Spleen (tissue), 11 donors: ENCODE measurements at regions not wholly inside any gene's neighbourhood (a gene's known extent, or its start where the extent isn't known, plus 50 kb on each side); places are given as distances from the start of the nearest gene placed in this dataset.

Experiments used
- DNase-seq: peaks from one replicate; pipeline ENCODE4 v3.0.0-alpha.2; 2020
- H3K27ac ChIP-seq, 8 donors: fragments of 200-600 bp; sonication (generic) in 7 of 8; 1 replicate in 4 of 8; 2 replicates in 4 of 8; pipeline versions ENCODE4 v1.5.0 to v1.8.0; 2016 to 2021; ENCODE audit warnings: inconsistent platforms in 4 of 8, mild to moderate bottlenecking in 4 of 8, moderate library complexity in 1 of 8
- H3K27me3 ChIP-seq, 7 donors: fragments of 200-600 bp; sonication (generic) in 6 of 7; replicated peaks in 1 of 7; 1 replicate in 4 of 7; 2 replicates in 3 of 7; pipeline versions ENCODE4 v1.5.0 to v1.8.0; 2016 to 2021; ENCODE audit warnings: inconsistent platforms in 3 of 7, mild to moderate bottlenecking in 1 of 7
- H3K36me3 ChIP-seq, 6 donors: fragments of 200-600 bp; sonication (generic) in 5 of 6; 1 replicate in 4 of 6; 2 replicates in 2 of 6; pipeline versions ENCODE4 v1.5.0 to v1.8.0; 2016 to 2021; ENCODE audit warnings: inconsistent platforms in 2 of 6
- H3K4me1 ChIP-seq, 6 donors: fragments of 200-600 bp; sonication (generic) in 5 of 6; 1 replicate in 3 of 6; 2 replicates in 3 of 6; pipeline versions ENCODE4 v1.5.0 to v1.8.0; 2016 to 2021; ENCODE audit warnings: inconsistent platforms in 3 of 6
- H3K4me3 ChIP-seq, 8 donors: fragments of 200-600 bp; sonication (generic) in 7 of 8; 1 replicate in 4 of 8; 2 replicates in 4 of 8; pipeline versions ENCODE4 v1.5.0 to v1.8.0; 2016 to 2021; ENCODE audit warnings: inconsistent platforms in 4 of 8, mild to moderate bottlenecking in 4 of 8, moderate library complexity in 2 of 8
- H3K9me3 ChIP-seq, 8 donors: fragments of 200-600 bp; sonication (generic) in 7 of 8; 1 replicate in 4 of 8; 2 replicates in 4 of 8; pipeline versions ENCODE4 v1.5.0 to v1.8.0; 2016 to 2021; ENCODE audit warnings: inconsistent platforms in 4 of 8
- CTCF ChIP-seq, 11 experiments: fragments of 200-600 bp in 7 of 11; fragments of 450-650 bp in 4 of 11; sonication (generic) in 4 of 11; IDR thresholded peaks in 8 of 11; conservative IDR thresholded peaks in 3 of 11; 1 replicate in 7 of 11; 2 replicates in 4 of 11; pipeline versions ENCODE4 v1.4.0 to v1.8.0; 2016 to 2021; ENCODE audit warnings: antibody characterized with exemption in 11 of 11, inconsistent platforms in 4 of 11, mild to moderate bottlenecking in 1 of 11
- POLR2A ChIP-seq, 3 donors: fragments of 450-650 bp; IDR thresholded peaks; one replicate each; pipeline ENCODE4 v1.5.1; 2017; ENCODE audit warnings: antibody characterized with exemption in 3 of 3, mild to moderate bottlenecking in 1 of 3
- POLR2AphosphoS5 ChIP-seq, 3 donors: sonication (generic); formaldehyde crosslinking; IDR thresholded peaks; one replicate each; pipeline ENCODE4 v1.5.1; 2017; ENCODE audit warnings: antibody characterized with exemption in 3 of 3
- WGBS, 5 donors: extraction: QIAGEN DNeasy Blood & Tissue Kit in 3 of 5; methylation state at CpG; one replicate each; pipeline versions ENCODE4 v1.1.5 to v1.1.7; 2013 to 2018; 5-methylcytosine and 5-hydroxymethylcytosine counted together
- intact Hi-C: fragments of 100-400 bp; cut with DNase I; formaldehyde crosslinking; loops from one replicate; pipeline ENCODE4 v1.15.0; 2023; ENCODE audit warnings: low total_unique reads
- donor health status: healthy with polysubstance abuse.
- donor health status: DM: no; HTN: no; CAD: no; lungs with moderate emphysema.
- donor health status: DM: no; HTN: no; CAD: no.
- donor health status: Bipolar disorder and iron deficiency.
- donor health status: healthy.
- donor health status: DM: no; HTN: no; CAD: no.
- donor health status: DM: yes; HTN: yes; CAD: no.

GRCh38 chr3:95508124-95508523 is 1306.3 kb upstream of the EPHA6 start:
- 74 to 92% (median 84%) methylated on average over 2 of the region's 2 CpGs for WGBS, 5 donors
- H3K9me3 ChIP-seq = peaks cover 0 to 8% (median 0%) of the 10 kb centered on the region in 8 donors
- no peak for DNase-seq
- H3K4me1 ChIP-seq = no peaks in the 10 kb centered on the region
- intact Hi-C loops = no loop called here
- no peak for TF ChIP-seq POLR2A (IDR thresholded peaks at IDR 0.05)
- no peak for TF ChIP-seq POLR2AphosphoS5 (IDR thresholded peaks at IDR 0.05)
- no peak overlapping the region for H3K4me3 ChIP-seq
- no peaks in the 10 kb centered on the region for H3K27me3 ChIP-seq
- H3K36me3 ChIP-seq = no peaks in the 10 kb centered on the region
- no peak overlapping the region for H3K27ac ChIP-seq

GRCh38 chr3:95511828-95512227 is 1302.6 kb upstream of the EPHA6 start:
- no peak for TF ChIP-seq CTCF (IDR thresholded peaks at IDR 0.05 in 8 of 11, conservative IDR thresholded peaks at IDR 0.05 in 3 of 11)
- TF ChIP-seq POLR2AphosphoS5 (IDR thresholded peaks at IDR 0.05) = no peak
- TF ChIP-seq POLR2A (IDR thresholded peaks at IDR 0.05) = no peak
- H3K4me3 ChIP-seq = no peak overlapping the region
- H3K9me3 ChIP-seq = peaks cover 0 to 8% (median 0%) of the 10 kb centered on the region in 8 donors
- H3K4me1 ChIP-seq = no peaks in the 10 kb centered on the region
- no peaks in the 10 kb centered on the region for H3K27me3 ChIP-seq
- DNase-seq = no peak
- WGBS, 5 donors = 35 to 100% (median 79%) methylated on average over 1 of the region's 1 CpG
- H3K36me3 ChIP-seq = no peaks in the 10 kb centered on the region
- intact Hi-C loops = no loop called here
- H3K27ac ChIP-seq = no peak overlapping the region

- Histone ChIP-seq H3K4me1 (no peaks in the 10 kb centered on the region), H3K27ac (no peak overlapping the region), H3K4me3 (no peak overlapping the region), H3K9me3 (peaks cover 0 to 8% (median 0%) of the 10 kb centered on the region in 8 donors), H3K27me3 (no peaks in the 10 kb centered on the region), H3K36me3 (no peaks in the 10 kb centered on the region)
- intact Hi-C loops = no loop called here
- 74 to 85% (median 78%) methylated on average over 2 of the region's 2 CpGs for WGBS, 5 donors
- no peak for DNase-seq
- no peak for TF ChIP-seq POLR2AphosphoS5 (IDR thresholded peaks at IDR 0.05)
- TF ChIP-seq POLR2A (IDR thresholded peaks at IDR 0.05) = no peak
- no peak for TF ChIP-seq CTCF (IDR thresholded peaks at IDR 0.05 in 8 of 11, conservative IDR thresholded peaks at IDR 0.05 in 3 of 11)
Observed at GRCh38 chr3:95514260-95514659, 1300.1 kb upstream of the EPHA6 start.

GRCh38 chr3:95521396-95521795 is 1293.0 kb upstream of the EPHA6 start:
- Histone ChIP-seq H3K9me3 (no peaks in the 10 kb centered on the region), H3K27me3 (no peaks in the 10 kb centered on the region), H3K36me3 (no peaks in the 10 kb centered on the region), H3K4me3 (no peak overlapping the region), H3K4me1 (no peaks in the 10 kb centered on the region), H3K27ac (no peak overlapping the region)
- 84 to 89% (median 88%) methylated on average over 2 of the region's 2 CpGs for WGBS, 5 donors
- TF ChIP-seq CTCF (IDR thresholded peaks at IDR 0.05 in 8 of 11, conservative IDR thresholded peaks at IDR 0.05 in 3 of 11) (no peak), POLR2A (IDR thresholded peaks at IDR 0.05) (no peak), POLR2AphosphoS5 (IDR thresholded peaks at IDR 0.05) (no peak)
- DNase-seq = no peak
- intact Hi-C loops = no loop called here

- Histone ChIP-seq H3K27me3 (no peaks in the 10 kb centered on the region), H3K36me3 (no peaks in the 10 kb centered on the region)
Observed at GRCh38 chr3:95522449-95522848, 1291.9 kb upstream of the EPHA6 start.

More at GRCh38 chr3:95522449-95522848, 1291.9 kb upstream of the EPHA6 start:
- H3K4me3 ChIP-seq = no peak overlapping the region
- H3K27ac ChIP-seq = no peak overlapping the region
- TF ChIP-seq POLR2AphosphoS5 (IDR thresholded peaks at IDR 0.05) (no peak), POLR2A (IDR thresholded peaks at IDR 0.05) (no peak), CTCF (IDR thresholded peaks at IDR 0.05 in 8 of 11, conservative IDR thresholded peaks at IDR 0.05 in 3 of 11) (no peak)
- H3K9me3 ChIP-seq = no peaks in the 10 kb centered on the region
- H3K4me1 ChIP-seq = no peaks in the 10 kb centered on the region
- 80 to 97% (median 90%) methylated on average over 2 of the region's 2 CpGs for WGBS, 5 donors
- intact Hi-C loops = no loop called here
- DNase-seq = no peak
